H1 (cell line): ENCODE measurements at regions not wholly inside any gene's neighbourhood (a gene's known extent, or its start where the extent isn't known, plus 50 kb on each side); places are given as distances from the start of the nearest gene placed in this dataset.

Experiments used
- BACH1 ChIP-seq: IDR thresholded peaks from 2 replicates; pipeline ENCODE4 v1.6.1; 2012; ENCODE audit warnings: low read length, improper control_type of control experiment
- CEBPB ChIP-seq: IDR thresholded peaks from 2 replicates; pipeline ENCODE4 v1.6.1; 2012; ENCODE audit warnings: low read depth, low read length
- HDAC2 ChIP-seq, 2 experiments: fragments of 300-600 bp in 1 of 2; sonication (generic) in 1 of 2; IDR thresholded peaks; 2 replicates each; pipeline ENCODE4 v1.6.1; 2011 to 2012; ENCODE audit warnings: low read depth in 2 of 2, low read length in 2 of 2, mild to moderate bottlenecking in 2 of 2, moderate library complexity in 2 of 2, borderline replicate concordance in 1 of 2, inconsistent platforms in 1 of 2
- MAX ChIP-seq: IDR thresholded peaks from 2 replicates; pipeline ENCODE4 v1.6.1; 2012; ENCODE audit warnings: inconsistent platforms
- PHF8 ChIP-seq: fragments of 200-600 bp; sonication (generic); conservative IDR thresholded peaks from 2 replicates; pipeline ENCODE4 v1.7.1; 2012; ENCODE audit warnings: low read depth, mild to moderate bottlenecking, inconsistent platforms, low read length, moderate library complexity
- RAD21 ChIP-seq, 2 experiments: IDR thresholded peaks in 1 of 2; conservative IDR thresholded peaks in 1 of 2; 2 replicates each; pipeline ENCODE4 v1.6.1; 2011; ENCODE audit warnings: low read depth in 2 of 2, low read length in 2 of 2, improper control_type of control experiment in 1 of 2, inconsistent platforms in 1 of 2, mild to moderate bottlenecking in 1 of 2, moderate library complexity in 1 of 2
- SRF ChIP-seq: IDR thresholded peaks from 2 replicates; pipeline ENCODE4 v1.6.1; 2011; ENCODE audit warnings: mild to moderate bottlenecking, low read depth, low read length, moderate library complexity
- TF ChIP-seq, protein P1 (sequence below): fragments of 300-600 bp; sonication (generic); IDR thresholded peaks from 2 replicates; pipeline ENCODE4 v1.7.1; 2012; ENCODE audit warnings: low read length, moderate library complexity, mild to moderate bottlenecking, inconsistent platforms; ENCODE audit not compliant: insufficient replicate concordance
- TF ChIP-seq, protein P2 (sequence below), 3 experiments: IDR thresholded peaks; 1 replicate in 2 of 3; 2 replicates in 1 of 3; pipeline versions ENCODE4 v1.5.1 to v1.6.1; 2011; ENCODE audit warnings: low read length in 3 of 3, mild to moderate bottlenecking in 3 of 3, inconsistent platforms in 2 of 3, low read depth in 1 of 3, moderate library complexity in 1 of 3; ENCODE audit not compliant: insufficient read depth in 1 of 3; ENCODE audit errors: control extremely low read depth in 1 of 3

GRCh38 chr15:36185438-36185837 is 394.0 kb upstream of the CDIN1 start (continued):
- TF ChIP-seq, protein P1, sequence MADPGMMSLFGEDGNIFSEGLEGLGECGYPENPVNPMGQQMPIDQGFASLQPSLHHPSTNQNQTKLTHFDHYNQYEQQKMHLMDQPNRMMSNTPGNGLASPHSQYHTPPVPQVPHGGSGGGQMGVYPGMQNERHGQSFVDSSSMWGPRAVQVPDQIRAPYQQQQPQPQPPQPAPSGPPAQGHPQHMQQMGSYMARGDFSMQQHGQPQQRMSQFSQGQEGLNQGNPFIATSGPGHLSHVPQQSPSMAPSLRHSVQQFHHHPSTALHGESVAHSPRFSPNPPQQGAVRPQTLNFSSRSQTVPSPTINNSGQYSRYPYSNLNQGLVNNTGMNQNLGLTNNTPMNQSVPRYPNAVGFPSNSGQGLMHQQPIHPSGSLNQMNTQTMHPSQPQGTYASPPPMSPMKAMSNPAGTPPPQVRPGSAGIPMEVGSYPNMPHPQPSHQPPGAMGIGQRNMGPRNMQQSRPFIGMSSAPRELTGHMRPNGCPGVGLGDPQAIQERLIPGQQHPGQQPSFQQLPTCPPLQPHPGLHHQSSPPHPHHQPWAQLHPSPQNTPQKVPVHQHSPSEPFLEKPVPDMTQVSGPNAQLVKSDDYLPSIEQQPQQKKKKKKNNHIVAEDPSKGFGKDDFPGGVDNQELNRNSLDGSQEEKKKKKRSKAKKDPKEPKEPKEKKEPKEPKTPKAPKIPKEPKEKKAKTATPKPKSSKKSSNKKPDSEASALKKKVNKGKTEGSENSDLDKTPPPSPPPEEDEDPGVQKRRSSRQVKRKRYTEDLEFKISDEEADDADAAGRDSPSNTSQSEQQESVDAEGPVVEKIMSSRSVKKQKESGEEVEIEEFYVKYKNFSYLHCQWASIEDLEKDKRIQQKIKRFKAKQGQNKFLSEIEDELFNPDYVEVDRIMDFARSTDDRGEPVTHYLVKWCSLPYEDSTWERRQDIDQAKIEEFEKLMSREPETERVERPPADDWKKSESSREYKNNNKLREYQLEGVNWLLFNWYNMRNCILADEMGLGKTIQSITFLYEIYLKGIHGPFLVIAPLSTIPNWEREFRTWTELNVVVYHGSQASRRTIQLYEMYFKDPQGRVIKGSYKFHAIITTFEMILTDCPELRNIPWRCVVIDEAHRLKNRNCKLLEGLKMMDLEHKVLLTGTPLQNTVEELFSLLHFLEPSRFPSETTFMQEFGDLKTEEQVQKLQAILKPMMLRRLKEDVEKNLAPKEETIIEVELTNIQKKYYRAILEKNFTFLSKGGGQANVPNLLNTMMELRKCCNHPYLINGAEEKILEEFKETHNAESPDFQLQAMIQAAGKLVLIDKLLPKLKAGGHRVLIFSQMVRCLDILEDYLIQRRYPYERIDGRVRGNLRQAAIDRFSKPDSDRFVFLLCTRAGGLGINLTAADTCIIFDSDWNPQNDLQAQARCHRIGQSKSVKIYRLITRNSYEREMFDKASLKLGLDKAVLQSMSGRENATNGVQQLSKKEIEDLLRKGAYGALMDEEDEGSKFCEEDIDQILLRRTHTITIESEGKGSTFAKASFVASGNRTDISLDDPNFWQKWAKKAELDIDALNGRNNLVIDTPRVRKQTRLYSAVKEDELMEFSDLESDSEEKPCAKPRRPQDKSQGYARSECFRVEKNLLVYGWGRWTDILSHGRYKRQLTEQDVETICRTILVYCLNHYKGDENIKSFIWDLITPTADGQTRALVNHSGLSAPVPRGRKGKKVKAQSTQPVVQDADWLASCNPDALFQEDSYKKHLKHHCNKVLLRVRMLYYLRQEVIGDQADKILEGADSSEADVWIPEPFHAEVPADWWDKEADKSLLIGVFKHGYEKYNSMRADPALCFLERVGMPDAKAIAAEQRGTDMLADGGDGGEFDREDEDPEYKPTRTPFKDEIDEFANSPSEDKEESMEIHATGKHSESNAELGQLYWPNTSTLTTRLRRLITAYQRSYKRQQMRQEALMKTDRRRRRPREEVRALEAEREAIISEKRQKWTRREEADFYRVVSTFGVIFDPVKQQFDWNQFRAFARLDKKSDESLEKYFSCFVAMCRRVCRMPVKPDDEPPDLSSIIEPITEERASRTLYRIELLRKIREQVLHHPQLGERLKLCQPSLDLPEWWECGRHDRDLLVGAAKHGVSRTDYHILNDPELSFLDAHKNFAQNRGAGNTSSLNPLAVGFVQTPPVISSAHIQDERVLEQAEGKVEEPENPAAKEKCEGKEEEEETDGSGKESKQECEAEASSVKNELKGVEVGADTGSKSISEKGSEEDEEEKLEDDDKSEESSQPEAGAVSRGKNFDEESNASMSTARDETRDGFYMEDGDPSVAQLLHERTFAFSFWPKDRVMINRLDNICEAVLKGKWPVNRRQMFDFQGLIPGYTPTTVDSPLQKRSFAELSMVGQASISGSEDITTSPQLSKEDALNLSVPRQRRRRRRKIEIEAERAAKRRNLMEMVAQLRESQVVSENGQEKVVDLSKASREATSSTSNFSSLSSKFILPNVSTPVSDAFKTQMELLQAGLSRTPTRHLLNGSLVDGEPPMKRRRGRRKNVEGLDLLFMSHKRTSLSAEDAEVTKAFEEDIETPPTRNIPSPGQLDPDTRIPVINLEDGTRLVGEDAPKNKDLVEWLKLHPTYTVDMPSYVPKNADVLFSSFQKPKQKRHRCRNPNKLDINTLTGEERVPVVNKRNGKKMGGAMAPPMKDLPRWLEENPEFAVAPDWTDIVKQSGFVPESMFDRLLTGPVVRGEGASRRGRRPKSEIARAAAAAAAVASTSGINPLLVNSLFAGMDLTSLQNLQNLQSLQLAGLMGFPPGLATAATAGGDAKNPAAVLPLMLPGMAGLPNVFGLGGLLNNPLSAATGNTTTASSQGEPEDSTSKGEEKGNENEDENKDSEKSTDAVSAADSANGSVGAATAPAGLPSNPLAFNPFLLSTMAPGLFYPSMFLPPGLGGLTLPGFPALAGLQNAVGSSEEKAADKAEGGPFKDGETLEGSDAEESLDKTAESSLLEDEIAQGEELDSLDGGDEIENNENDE = no peak
- TF ChIP-seq HDAC2 (IDR thresholded peaks at IDR 0.05; ENCODE audit: borderline replicate concordance in 1 of 2, low read depth in 2 of 2, low read length in 2 of 2) = no peak
- TF ChIP-seq, protein P2, sequence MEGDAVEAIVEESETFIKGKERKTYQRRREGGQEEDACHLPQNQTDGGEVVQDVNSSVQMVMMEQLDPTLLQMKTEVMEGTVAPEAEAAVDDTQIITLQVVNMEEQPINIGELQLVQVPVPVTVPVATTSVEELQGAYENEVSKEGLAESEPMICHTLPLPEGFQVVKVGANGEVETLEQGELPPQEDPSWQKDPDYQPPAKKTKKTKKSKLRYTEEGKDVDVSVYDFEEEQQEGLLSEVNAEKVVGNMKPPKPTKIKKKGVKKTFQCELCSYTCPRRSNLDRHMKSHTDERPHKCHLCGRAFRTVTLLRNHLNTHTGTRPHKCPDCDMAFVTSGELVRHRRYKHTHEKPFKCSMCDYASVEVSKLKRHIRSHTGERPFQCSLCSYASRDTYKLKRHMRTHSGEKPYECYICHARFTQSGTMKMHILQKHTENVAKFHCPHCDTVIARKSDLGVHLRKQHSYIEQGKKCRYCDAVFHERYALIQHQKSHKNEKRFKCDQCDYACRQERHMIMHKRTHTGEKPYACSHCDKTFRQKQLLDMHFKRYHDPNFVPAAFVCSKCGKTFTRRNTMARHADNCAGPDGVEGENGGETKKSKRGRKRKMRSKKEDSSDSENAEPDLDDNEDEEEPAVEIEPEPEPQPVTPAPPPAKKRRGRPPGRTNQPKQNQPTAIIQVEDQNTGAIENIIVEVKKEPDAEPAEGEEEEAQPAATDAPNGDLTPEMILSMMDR (IDR thresholded peaks at IDR 0.05; ENCODE audit: control extremely low read depth in 1 of 3, insufficient read depth in 1 of 3, low read depth in 1 of 3, low read length in 3 of 3) = no peak
- TF ChIP-seq SRF = no peak
- TF ChIP-seq PHF8 = no peak
- no peak for TF ChIP-seq MAX
- no peak for TF ChIP-seq CEBPB
- no peak for TF ChIP-seq BACH1
- TF ChIP-seq RAD21 (IDR thresholded peaks at IDR 0.05 in 1 of 2, conservative IDR thresholded peaks at IDR 0.05 in 1 of 2; ENCODE audit: low read depth in 2 of 2, low read length in 2 of 2) = no peak
